ENCODE measurements at regions not wholly inside any gene's neighbourhood (a gene's known extent, or its start where the extent isn't known, plus 50 kb on each side); places are given as distances from the start of the nearest gene placed in this dataset.

- no peak for TF ChIP-seq CTCF (IDR thresholded peaks at IDR 0.05)
- no peak for TF ChIP-seq ZFX (IDR thresholded peaks at IDR 0.05; ENCODE audit: borderline replicate concordance)
- H3K27ac ChIP-seq, result no peak overlapping the region
Observed at GRCh38 chr14:83520837-83521236, 1987.2 kb upstream of the SEL1L start.

- TF ChIP-seq ZFX (IDR thresholded peaks at IDR 0.05; ENCODE audit: borderline replicate concordance), result no peak
- no peak for TF ChIP-seq CTCF (IDR thresholded peaks at IDR 0.05)
- no peak overlapping the region for H3K27ac ChIP-seq
Observed at GRCh38 chr14:83529531-83529930, 1995.9 kb upstream of the SEL1L start.

GRCh38 chr14:83533734-83534133, 1996.2 kb upstream of the FLRT2 start:
- TF ChIP-seq ZFX (IDR thresholded peaks at IDR 0.05; ENCODE audit: borderline replicate concordance) (no peak), CTCF (IDR thresholded peaks at IDR 0.05) (no peak)
- H3K27ac ChIP-seq, result no peak overlapping the region

GRCh38 chr14:83534995-83535394, 1994.9 kb upstream of the FLRT2 start:
- H3K27ac ChIP-seq, result no peak overlapping the region
- no peak for TF ChIP-seq ZFX (IDR thresholded peaks at IDR 0.05; ENCODE audit: borderline replicate concordance)
- TF ChIP-seq CTCF (IDR thresholded peaks at IDR 0.05), result no peak

GRCh38 chr14:83535444-83535843, 1994.5 kb upstream of the FLRT2 start:
- TF ChIP-seq ZFX (IDR thresholded peaks at IDR 0.05; ENCODE audit: borderline replicate concordance) (no peak), CTCF (IDR thresholded peaks at IDR 0.05) (no peak)
- no peak overlapping the region for H3K27ac ChIP-seq

- TF ChIP-seq CTCF (IDR thresholded peaks at IDR 0.05) (no peak), ZFX (IDR thresholded peaks at IDR 0.05; ENCODE audit: borderline replicate concordance) (no peak)
Observed at GRCh38 chr14:83541147-83541546, 1988.8 kb upstream of the FLRT2 start.

GRCh38 chr14:83548061-83548839, 1981.7 kb upstream of the FLRT2 start:
- H3K27ac ChIP-seq, result no peak overlapping the region
- no peak for TF ChIP-seq ZFX (IDR thresholded peaks at IDR 0.05; ENCODE audit: borderline replicate concordance)
- no peak for TF ChIP-seq CTCF (IDR thresholded peaks at IDR 0.05)

More at GRCh38 chr14:83541147-83541546, 1988.8 kb upstream of the FLRT2 start:
- H3K27ac ChIP-seq, result no peak overlapping the region

Measured in 22Rv1 (cell line).